Ascending aorta (tissue), 2 donors: ENCODE measurements at regions not wholly inside any gene's neighbourhood (a gene's known extent, or its start where the extent isn't known, plus 50 kb on each side); places are given as distances from the start of the nearest gene placed in this dataset.

Source experiments
- DNase-seq, 2 donors: peaks; one replicate each; pipeline ENCODE4 v3.0.0-alpha.2; 2019; ENCODE audit warnings: low spot score in 2 of 2
- H3K27ac ChIP-seq, 2 donors: fragments of 200-600 bp; sonication (generic); one replicate each; pipeline ENCODE4 v1.5.1; 2016 to 2017; ENCODE audit warnings: mild to moderate bottlenecking in 1 of 2
- H3K27me3 ChIP-seq: fragments of 200-600 bp; sonication (generic); one replicate; pipeline ENCODE4 v1.5.1; 2017
- H3K36me3 ChIP-seq, 2 donors: fragments of 200-600 bp; sonication (generic); one replicate each; pipeline ENCODE4 v1.5.1; 2016
- H3K4me1 ChIP-seq, 2 donors: fragments of 200-600 bp; sonication (generic); one replicate each; pipeline ENCODE4 v1.5.1; 2016 to 2017; ENCODE audit warnings: mild to moderate bottlenecking in 1 of 2
- H3K4me3 ChIP-seq, 2 donors: fragments of 200-600 bp; sonication (generic); one replicate each; pipeline ENCODE4 v1.5.1; 2016 to 2017; ENCODE audit warnings: mild to moderate bottlenecking in 1 of 2
- H3K9me3 ChIP-seq, 2 donors: fragments of 200-600 bp; sonication (generic); one replicate each; pipeline ENCODE4 v1.5.1; 2016
- intact Hi-C: fragments of 100-400 bp; cut with DNase I; formaldehyde crosslinking; loops from one replicate; pipeline ENCODE4 v1.15.1; 2023
- TF ChIP-seq, protein P1 (sequence below), 3 experiments: fragments of 200-600 bp in 2 of 3; fragments of 450-650 bp in 1 of 3; sonication (generic) in 2 of 3; IDR thresholded peaks; one replicate each; pipeline ENCODE4 v1.5.1; 2016 to 2019; ENCODE audit warnings: antibody characterized with exemption in 3 of 3, mild to moderate bottlenecking in 1 of 3, moderate library complexity in 1 of 3

DNA sequence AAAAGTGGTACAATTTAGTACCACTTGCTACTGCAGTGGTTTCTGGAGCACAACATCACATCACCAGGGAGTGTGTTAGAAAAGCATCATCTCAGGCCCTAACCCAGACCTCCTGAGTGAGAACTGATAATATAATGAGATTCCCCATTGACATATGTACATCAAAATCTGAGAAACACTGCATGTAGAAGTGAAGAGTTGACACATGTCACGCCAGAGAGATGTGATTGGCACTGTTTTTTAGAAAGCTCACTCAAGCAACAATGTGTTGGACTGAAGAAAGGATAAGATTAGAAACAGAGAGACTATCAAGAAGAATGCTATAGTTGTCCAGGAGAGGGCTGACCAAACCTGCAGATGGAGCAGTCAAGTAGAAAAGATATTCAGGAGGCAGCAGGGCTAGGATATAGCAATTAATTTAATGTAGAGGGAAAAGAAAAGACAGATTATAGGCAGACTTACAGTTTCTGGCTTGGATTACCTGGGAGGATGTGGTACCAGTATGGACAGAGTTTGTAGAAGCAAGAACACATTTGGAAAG is 324.4 kb upstream of the ADAMTSL1 start:
- Histone ChIP-seq H3K4me1 (no peaks in the 10 kb centered on the region), H3K27ac (no peak overlapping the region), H3K36me3 (no peaks in the 10 kb centered on the region), H3K27me3 (no peaks in the 10 kb centered on the region), H3K9me3 (no peaks in the 10 kb centered on the region), H3K4me3 (no peak overlapping the region)
- intact Hi-C loops = loop anchor here (5.0 kb wide), 1 partner anchor 58 kb away; no protein-coding TSS in a partner anchor
- TF ChIP-seq, protein P1, sequence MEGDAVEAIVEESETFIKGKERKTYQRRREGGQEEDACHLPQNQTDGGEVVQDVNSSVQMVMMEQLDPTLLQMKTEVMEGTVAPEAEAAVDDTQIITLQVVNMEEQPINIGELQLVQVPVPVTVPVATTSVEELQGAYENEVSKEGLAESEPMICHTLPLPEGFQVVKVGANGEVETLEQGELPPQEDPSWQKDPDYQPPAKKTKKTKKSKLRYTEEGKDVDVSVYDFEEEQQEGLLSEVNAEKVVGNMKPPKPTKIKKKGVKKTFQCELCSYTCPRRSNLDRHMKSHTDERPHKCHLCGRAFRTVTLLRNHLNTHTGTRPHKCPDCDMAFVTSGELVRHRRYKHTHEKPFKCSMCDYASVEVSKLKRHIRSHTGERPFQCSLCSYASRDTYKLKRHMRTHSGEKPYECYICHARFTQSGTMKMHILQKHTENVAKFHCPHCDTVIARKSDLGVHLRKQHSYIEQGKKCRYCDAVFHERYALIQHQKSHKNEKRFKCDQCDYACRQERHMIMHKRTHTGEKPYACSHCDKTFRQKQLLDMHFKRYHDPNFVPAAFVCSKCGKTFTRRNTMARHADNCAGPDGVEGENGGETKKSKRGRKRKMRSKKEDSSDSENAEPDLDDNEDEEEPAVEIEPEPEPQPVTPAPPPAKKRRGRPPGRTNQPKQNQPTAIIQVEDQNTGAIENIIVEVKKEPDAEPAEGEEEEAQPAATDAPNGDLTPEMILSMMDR (IDR thresholded peaks at IDR 0.05) = no peak
- no peak for DNase-seq

DNA sequence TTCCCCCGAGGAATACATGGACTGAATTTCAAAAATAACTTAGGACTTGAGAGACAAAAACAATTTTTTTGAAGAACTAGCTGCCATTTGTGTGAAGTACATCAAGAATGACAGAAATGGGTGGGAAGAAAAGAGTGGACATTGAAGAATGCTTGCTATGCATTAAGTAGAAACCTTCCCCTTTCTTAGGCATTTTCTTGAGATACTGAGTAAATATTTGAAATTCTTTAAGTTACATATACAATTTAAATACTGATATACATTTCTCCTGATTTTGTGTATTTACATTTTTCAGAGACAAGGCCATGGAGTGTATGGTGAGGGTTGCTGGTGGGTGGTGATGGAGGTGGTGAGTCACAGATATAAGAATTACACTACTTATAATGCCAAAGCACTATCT is 319.3 kb upstream of the ADAMTSL1 start:
- Histone ChIP-seq H3K4me1 (no peaks in the 10 kb centered on the region), H3K36me3 (no peaks in the 10 kb centered on the region), H3K27me3 (no peaks in the 10 kb centered on the region), H3K27ac (no peak overlapping the region), H3K4me3 (no peak overlapping the region), H3K9me3 (no peaks in the 10 kb centered on the region)
- TF ChIP-seq, protein P1 (IDR thresholded peaks at IDR 0.05) = no peak
- intact Hi-C loops = no loop called here
- no peak for DNase-seq

DNA sequence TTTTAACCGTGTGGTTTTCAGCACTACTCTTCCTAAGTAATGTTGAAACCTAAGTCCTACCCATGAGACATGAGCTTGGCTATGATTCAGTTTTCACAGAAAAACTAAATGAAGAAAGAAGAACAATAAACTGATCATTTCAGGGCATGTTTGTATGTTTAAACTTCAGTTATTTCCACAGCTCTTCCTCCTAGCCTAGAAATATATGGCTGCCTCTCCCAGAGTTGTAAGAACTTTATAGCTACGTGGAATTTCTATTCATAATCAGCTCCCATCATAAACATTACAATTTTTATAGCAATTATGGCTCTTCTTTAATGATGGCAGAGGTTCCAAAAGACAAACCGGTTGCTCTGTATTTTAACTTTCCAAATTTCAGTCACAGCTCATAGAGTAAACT is 314.7 kb upstream of the ADAMTSL1 start:
- intact Hi-C loops = no loop called here
- TF ChIP-seq, protein P1 (IDR thresholded peaks at IDR 0.05) = no peak
- H3K27ac ChIP-seq = no peak overlapping the region
- no peak for DNase-seq
- no peaks in the 10 kb centered on the region for H3K4me1 ChIP-seq
- H3K4me3 ChIP-seq = no peak overlapping the region
- H3K36me3 ChIP-seq = no peaks in the 10 kb centered on the region
- no peaks in the 10 kb centered on the region for H3K27me3 ChIP-seq
- H3K9me3 ChIP-seq = no peaks in the 10 kb centered on the region

DNA sequence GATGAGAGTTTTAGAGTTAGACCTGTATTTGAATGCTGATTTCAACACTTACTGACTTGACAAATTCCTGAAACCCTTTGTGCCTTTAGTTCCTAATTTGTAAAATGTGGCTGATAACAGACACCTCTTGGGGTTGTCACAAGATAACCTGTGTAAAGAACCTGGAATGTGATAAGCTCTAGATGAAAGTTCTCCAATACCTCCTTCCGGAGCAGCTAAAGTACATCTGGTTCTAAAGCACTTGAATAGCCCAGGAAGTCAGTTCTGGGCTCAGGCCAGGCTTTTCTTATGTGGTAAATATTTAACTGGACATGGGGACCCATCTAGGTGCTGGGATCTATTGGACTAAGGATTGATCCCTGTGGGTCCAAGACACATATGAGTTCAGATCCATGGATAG is 310.8 kb upstream of the ADAMTSL1 start:
- no peak for DNase-seq
- Histone ChIP-seq H3K4me1 (no peaks in the 10 kb centered on the region), H3K4me3 (no peak overlapping the region), H3K9me3 (no peaks in the 10 kb centered on the region), H3K27ac (no peak overlapping the region), H3K27me3 (no peaks in the 10 kb centered on the region), H3K36me3 (no peaks in the 10 kb centered on the region)
- TF ChIP-seq, protein P1 (IDR thresholded peaks at IDR 0.05) = no peak
- intact Hi-C loops = no loop called here

DNA sequence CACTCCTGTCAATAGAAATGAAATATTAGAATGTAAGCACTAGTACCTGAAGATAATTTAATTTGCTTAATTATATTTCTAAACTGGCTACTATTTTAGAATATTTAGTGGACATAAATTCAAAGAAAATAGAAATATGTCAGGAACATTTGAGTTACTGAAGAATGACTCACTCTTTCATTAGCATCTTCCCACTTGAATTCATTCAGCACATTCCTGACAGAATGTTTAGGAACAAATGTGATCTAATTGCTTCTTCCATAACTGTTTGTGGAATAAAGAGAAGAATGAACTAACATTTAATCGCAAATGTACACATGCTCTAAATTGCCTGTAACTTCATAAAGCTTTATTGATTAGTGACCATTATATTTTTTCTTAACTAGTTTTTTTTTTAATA is 306.2 kb upstream of the ADAMTSL1 start:
- Histone ChIP-seq H3K9me3 (no peaks in the 10 kb centered on the region), H3K4me1 (no peaks in the 10 kb centered on the region), H3K27ac (no peak overlapping the region), H3K27me3 (no peaks in the 10 kb centered on the region), H3K36me3 (no peaks in the 10 kb centered on the region), H3K4me3 (no peak overlapping the region)
- DNase-seq = no peak
- intact Hi-C loops = no loop called here
- TF ChIP-seq, protein P1 (IDR thresholded peaks at IDR 0.05) = no peak

DNA sequence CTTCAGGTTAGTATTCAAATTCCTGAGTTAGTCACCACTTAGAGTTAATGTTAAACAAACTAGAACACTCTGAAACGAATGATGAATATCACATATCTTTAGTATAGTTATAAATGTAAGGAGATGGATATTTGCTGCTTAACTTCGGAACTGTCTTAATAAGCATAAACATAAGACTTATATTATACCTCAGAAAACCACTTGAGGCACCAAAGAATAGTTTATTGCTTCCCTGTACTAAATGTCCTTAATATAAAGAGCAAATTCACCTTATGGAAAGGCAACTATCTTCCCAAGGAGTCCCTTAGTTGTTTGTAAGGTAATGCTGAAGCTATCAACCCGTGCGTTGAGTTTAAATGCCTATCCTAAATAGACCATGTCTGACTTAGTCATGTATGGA is 300.0 kb upstream of the ADAMTSL1 start:
- Histone ChIP-seq H3K27me3 (no peaks in the 10 kb centered on the region), H3K4me3 (no peak overlapping the region), H3K4me1 (no peaks in the 10 kb centered on the region), H3K9me3 (no peaks in the 10 kb centered on the region), H3K36me3 (no peaks in the 10 kb centered on the region), H3K27ac (no peak overlapping the region)
- DNase-seq = no peak
- intact Hi-C loops = no loop called here
- TF ChIP-seq, protein P1 (IDR thresholded peaks at IDR 0.05) = no peak
